Colon (tissue), 2 donors: ENCODE measurements at regions not wholly inside any gene's neighbourhood (a gene's known extent, or its start where the extent isn't known, plus 50 kb on each side); places are given as distances from the start of the nearest gene placed in this dataset.

ENCODE experiments used
- FAIRE-seq: peaks from 2 replicates; lab custom pipeline; 2012; peaks lifted over from hg19 to GRCh38; lab: Jason Lieb, UNC
- donor health status: control.
- donor health status: control.

DNA sequence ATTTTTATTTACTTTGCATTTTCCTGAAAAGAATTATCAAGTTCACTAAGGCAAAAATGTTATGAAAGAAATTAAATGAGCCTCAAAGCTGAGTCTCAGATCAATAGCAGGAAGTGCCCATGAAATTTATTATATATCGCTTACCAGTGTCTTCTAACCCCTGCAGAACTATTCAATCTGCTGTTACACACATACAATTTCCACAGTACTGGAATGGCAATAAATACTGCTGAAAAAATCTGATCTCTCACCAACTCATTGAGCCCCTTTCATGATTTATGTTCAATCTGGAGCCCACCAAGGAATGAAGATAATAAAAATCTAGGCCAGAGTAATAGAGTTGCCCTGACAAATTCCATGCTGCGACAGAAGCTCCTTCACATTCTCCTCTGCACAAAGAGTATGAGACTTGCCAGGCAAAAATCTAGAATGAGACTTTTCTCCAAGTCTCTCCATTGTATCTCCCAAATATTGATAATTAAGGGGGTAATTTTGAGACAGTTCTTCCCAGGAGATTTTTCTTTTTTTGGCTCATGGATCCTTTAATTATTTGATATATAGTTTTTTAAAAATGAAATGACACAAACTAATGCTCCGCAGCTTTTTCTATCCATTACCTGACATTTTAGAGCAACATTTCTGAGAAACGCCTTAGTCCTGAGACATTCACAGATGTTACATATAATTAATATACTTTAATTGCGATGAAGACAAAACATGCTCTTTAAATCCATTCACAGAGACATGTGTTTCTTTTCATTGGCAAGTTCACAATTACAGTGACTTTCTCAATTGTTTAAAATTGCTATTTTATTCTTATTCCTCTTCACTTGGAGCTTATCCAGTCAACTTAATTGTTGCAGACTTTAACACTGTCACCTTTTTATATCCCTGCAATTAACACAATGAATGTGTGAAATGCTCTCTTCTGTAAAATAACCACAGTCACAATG is 1020.4 kb downstream of the CBLN2 start:
- FAIRE-seq: no peak

DNA sequence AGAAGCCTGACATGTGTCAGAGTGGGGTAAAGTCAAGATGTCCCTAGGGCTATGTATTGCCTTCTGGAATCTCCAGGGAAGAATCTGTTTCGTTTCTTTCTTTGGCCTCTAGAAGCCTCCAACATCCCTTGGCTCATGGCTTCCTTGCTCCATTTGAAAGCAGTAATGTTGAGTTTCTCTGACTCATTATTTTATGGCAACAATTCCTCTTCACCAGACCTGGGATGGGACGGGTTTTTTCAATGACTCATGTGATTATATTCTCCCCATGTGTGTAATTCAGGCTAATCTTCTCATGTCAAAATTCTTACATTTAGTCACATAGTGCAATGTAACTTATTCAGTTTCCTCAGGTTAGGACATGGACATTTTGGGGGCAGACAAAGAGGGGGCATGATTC is 1038.6 kb downstream of the CBLN2 start:
- FAIRE-seq: no peak

DNA sequence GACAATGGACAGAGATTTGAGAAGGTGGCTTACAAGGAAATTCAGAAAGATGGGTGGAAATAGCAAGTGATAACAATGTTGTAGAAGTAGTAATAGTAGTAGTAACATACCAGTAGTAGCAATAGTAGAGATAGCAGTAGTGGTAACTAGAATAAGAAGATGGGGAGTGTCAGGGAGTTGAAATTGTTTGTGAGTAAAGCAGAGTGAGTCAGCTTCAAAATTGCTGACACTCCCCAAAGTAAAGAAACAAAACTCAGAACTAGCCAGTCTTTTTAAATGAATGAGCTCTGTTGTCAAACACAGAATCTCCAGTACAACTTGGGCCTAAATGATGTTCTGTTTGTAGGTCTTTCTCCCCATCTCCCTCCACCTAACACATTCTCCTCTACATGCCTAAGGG is 1040.9 kb downstream of the CBLN2 start:
- no peak for FAIRE-seq

DNA sequence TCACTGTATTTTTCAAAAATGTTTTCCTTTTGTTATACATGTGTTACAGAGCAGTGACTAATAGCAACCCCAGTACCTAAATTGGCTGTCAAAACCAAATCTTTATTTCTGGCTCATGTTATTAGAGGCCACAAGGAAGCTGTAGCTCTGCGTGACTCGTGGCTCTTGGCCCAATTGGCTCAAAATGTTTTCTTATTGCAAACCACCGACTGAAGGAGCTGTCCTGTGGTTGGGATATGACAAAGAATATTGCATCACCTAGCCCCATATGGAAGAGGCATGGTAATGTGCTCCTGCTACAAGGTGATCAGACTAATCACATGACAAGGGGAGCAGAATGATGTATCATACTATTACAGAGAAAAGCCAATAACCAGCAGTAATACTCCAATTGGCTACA is 1058.5 kb downstream of the CBLN2 start:
- FAIRE-seq: no peak

DNA sequence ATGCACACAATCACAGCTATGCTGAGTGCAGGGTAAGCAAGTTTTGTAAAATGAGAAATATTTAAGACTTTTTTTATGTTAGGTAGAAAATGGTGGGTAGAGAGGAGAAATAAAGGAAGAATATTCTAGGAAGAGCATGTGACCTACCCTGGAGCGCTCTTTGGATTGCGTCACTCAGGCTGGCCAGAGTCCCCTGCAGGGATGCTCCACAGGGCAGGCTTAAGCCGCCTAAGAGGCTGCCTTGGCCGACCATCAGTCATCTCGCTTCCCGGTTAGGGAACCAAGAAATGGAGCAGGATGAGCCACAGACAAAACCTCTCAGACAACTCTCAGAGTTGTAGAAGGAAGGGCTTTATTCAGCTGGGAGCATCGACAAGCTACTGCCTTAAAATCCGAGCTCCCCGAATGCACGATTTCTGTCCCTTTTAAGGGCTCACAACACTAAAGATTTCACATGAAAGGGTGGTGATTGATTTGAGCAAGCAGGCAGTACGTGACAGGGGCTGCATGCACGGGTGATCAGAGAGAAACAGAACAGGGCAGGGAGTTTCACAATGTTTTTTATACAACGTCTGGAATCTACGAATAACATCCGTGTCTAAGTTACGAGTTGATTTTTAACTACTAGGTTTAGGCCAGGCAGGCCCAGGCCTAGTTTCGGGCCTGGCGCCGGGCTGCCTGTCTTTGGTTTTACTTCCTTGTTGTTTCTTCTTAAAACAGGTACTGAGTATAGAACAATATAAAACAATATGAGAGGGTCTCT is 1072.0 kb downstream of the CBLN2 start:
- FAIRE-seq: no peak

DNA sequence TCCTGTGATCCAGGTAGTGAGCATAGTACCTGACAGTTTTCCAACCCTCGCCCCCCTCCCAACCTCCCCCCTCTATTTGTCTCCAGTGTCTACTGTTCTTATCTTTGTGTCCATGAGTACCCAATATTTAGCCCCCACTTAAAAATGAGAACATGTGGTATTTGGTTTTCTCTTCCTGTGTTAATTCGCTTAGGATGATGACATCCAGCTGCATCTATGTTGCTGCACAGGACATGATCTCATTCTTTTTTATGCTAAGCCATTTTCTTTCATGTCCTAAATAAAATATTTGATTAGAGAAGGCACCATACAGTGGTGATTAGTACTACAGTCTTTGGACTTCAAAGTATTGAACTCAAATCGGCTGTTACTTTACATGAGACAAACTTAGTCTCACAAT is 1087.9 kb downstream of the CBLN2 start:
- no peak for FAIRE-seq

DNA sequence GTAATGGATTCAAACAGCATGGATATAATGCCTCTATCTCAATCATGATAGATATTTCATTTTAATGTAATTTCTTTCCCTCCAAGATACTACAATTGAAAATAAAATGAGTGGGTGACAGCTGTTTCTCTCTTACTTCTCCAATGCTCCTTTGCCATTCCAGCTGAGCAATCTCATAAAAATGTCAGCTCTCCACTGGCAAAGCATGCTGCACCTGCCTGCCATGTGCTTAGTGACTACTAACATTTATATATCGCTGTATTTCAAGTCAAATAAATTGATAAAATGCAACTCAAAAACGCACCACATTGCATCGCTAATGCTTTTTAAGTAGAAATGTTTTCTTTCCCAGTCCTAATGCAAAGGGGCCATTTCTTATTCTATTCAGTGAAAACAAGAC is 1093.9 kb downstream of the CBLN2 start:
- no peak for FAIRE-seq

DNA sequence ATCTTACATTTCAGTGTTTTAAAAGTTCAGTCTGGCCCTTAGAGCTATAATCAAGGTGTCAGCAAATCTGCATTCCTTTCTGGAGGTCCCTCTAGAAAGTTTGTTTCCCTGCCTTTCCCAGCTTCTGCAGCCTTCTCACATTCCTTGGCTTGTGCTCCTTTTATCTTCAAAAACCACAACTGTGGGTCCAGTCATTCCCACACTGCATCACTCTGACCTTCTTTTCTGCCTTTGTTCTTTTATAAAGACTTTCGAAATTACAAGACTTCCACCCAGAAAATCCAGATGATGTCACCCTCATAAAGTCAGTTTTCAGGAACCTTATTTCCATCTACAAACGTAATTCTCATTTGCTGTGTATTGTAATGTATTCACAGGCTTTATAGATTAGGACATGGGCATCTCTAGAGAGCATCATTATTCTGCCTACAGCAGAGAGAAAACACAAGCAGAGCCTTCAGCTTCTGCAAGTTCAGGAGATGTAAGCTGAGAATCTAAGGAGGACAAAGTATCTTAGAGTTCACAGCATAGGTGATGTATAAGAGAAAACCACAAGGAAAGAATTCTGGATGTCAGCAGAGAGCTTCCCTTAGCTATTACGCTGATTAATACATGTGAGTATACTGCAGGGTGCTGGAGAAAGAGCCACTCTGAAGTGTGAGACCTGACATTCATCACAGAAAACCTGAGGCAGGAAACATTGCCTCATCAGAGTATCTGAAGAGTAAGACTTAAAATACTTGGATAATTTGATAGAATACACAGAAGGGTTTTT is 1100.2 kb downstream of the CBLN2 start:
- FAIRE-seq: no peak

DNA sequence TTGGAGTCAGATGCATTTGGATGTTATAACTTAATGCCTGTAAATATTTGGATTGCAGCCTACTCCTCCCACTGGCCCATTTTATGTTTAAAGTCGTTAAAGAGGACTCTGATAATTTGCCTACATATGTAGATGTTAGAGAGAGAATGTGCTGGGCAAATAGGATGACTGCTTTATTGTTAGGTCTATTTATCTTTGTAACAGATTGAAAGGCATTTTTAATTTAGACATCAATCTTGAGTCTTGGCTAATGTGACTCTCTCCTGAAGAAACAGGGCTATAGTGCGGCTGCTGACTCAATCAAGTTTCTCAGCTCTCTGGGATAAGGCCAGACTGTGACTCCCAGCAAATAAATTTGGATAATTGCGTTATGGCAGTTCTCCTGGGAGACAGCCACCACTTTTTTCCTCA is 1101.4 kb downstream of the CBLN2 start:
- no peak for FAIRE-seq

DNA sequence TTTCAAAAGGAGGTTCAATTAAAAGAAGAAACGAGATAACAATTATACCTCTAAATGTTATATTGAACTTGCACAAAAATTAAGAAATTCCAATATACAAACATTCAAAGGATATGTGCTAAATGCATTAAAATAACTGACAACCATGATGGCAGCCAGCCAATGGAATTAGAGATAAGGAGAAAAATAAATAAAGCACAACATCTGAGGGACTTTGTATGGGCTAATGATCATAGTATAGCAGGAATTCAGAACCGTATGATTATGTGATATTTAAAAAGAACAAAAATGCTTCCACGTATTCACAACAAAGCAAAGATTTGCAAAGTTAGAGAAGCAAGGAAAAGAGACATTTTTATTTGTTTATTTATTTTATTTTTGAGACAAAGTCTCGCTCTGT is 1103.0 kb downstream of the CBLN2 start:
- no peak for FAIRE-seq

DNA sequence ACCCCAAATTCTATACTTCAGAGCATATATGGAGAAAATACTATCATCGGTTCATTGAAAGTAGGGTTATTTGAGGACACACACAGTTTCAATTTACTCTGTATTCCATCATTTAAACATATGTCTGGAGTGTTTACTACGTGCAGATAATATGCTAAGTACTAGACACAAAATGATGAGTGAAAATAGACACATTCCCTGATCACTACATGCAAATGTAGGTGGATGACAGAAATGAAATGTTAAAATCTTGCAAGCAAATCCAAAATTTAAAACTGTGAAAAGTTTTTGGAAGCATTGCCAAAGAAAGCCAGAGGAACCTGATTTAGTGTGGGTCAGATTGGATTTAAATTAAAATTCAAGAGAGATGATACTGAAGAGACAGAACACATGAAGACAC is 1106.6 kb downstream of the CBLN2 start:
- no peak for FAIRE-seq

DNA sequence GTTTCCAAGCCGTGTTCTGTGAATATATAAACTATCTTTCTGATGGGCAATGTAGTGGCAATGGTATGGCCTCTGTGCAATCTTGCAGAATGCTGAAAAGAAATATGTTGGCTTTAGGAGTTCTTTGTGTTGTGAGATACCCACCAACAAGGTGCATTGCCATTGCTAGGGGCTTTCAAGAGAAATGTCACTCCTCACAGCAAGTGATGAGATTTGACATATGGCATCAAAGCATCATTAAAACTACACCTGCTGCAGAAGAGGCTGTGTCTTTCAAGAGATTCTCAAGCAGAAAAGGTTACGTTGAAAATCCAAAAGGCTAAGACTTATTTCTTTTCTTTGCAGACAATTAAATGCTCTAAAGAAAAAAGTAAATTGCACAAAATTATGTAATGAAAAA is 1110.8 kb downstream of the CBLN2 start:
- no peak for FAIRE-seq

DNA sequence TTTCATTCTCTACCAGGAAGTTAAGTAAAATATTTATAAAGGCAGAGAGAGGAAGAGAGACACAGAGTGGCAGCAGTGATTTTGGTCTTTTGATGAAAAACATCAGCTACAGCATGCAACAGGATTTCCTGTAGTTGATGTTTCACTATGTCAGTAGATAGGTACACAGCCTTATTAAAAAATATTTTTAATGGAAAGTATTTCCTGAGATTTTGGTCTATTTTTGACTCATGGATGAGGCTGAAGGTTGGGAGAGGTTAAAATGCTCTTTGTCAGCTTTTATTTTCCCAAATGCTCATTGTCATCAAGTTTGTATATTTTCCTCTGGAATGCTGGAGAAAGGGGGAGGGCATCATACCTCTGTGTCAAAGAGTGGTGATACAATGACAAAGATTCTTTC is 1112.5 kb downstream of the CBLN2 start:
- FAIRE-seq: no peak

DNA sequence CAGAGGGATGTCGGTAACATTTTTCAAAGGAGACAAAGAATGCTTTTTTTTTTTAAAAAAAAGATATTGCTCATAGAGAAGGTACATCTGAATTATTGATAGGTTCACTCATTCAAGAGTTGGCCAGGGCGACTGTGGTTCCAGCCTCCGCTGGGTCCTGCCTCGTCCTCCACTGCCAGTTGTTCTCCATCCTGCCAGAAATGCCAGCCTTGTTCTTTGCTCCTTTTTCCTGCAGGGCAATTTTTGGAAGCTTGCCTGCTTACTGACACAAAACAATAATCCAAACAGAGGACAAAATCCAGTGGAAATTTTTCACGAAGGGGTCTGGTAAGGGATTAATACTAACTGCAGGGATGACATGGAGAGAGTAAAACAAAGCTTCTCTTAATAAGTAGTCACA is 1113.0 kb downstream of the CBLN2 start:
- FAIRE-seq: no peak

DNA sequence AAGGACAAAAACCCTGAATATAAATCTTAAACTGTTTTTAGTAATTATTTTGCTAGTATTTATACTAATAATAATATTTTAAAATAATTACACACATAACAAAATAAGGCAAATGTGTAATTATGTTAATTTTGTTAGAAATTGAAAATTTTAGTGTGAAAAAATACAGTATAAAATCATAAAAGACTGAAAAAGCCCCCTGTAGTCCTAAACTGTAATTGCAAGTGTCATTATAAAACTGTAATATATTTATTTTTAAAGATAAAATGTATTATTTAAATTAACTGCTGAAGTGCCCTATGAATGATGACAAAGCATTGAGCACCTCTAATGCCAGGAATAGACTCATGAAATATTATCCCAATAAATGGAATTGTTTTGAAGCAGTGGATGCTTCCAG is 1117.7 kb downstream of the CBLN2 start:
- peak; percentile 5 for FAIRE-seq

DNA sequence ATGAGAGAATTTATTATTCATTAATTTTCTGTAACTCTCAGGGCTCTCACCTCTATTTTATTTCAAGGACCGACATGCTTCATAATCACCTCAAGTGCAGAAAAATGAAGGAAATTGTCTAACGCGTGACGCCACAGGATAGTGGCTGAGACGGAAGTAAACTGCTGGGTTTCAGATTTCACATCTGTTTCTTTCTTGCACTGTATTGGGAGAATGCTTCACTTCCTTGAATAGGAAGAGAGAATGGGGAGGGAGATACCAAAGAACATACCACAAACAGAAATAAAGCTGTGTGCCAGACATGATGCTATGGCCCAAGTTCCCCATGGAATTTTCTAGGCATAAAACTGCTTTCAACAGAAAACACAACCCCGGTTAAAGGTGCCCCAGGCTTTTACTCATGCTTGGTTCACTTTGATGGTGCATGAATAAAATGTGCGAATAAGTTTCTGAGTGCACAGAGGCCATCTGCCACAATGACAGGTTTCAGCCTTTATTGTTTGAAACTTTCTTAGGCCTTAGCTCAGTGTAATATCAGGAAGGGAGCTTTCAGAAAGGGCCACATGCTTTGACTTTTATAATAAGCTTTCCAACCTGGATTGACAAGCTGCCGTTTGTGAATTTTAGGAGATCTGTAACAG is 1116.4 kb downstream of the SOCS6 start:
- FAIRE-seq: no peak

DNA sequence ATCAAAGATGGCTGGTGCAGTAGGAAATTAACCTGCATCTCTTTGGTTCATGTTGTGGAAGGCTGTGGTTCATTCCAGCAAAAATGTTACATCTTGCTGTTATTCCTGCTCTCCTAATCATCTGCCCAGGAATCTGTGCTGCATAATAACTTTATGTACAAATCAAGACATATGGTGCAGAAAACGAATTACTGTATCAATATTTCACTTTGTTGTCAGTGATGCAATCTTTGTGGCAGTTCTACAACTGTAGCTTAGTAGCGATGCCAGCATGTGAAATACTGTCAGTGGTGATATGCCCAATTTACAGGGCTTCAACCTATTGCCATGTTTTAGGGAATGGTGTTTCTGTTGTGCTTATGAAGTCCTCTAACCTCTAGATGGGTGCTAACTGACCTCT is 1114.7 kb downstream of the SOCS6 start:
- FAIRE-seq: no peak

DNA sequence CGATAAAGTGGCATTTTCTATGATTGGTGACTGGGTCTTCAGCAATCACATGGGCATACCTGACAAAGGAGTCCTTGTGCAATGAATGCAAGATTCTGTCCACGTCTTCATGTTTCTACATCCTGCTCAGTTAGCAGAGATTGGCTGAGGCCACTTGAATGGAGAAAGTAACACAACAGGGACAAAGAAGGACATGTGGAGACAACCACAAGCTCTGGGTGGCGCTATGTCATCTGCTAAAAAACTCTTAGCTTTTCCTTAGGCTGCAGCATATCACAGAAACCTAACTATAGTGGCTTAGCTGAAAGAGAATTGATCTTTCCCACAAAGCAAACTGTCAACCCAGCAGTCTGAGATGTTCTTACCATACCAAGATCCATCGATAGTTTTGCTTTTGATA is 1109.7 kb downstream of the SOCS6 start:
- FAIRE-seq: no peak

DNA sequence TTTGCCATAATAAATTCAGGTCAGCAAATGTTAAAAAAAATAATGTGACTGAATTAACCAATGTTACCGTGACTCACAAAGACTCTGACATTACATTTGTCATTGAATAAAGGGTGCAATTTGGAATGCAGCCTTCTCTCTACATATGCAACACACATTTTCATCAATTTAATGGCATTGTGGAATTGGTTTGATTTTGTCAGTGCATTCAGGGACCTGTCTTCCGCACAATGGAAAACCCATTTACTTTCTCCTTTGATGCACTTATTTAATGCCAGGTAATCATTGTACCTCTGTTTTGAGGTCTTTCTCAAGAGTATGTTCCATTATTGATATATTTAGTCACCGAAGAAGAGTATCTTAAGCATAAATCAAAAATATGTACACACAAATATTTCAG is 1099.3 kb downstream of the SOCS6 start:
- no peak for FAIRE-seq

DNA sequence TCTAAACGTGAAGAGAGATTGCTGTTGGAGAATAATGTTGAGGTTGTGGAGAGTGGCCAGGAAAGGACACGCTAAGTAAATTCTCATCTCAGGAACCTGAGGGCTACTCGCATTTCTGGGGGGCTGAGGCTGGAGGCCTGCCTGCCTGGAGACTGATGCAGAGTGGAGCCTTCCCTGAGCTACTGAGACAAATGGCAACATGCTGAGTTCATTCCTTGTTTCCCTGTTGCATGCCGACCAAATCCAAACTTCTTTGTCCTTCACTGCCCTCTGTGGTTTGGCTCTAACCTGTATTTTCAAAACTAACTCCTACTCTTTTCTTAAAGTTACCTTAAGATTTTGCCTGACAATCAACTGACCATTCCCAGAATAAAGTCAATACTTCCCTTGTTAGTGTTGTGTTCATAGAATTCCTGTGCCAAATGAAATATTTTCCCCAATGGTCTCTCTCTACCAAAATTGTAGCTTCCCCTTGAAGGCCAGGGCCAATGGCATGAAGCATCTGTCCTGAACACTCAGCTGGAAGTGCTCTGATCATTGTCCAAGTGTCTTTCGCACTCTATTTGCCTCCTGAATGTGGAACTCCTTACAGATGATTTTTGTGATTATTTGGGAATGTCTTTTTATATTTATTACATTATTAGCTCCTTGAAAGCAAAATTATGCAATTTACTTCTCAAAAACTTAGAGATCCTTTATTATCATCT is 1085.6 kb downstream of the SOCS6 start:
- no peak for FAIRE-seq

DNA sequence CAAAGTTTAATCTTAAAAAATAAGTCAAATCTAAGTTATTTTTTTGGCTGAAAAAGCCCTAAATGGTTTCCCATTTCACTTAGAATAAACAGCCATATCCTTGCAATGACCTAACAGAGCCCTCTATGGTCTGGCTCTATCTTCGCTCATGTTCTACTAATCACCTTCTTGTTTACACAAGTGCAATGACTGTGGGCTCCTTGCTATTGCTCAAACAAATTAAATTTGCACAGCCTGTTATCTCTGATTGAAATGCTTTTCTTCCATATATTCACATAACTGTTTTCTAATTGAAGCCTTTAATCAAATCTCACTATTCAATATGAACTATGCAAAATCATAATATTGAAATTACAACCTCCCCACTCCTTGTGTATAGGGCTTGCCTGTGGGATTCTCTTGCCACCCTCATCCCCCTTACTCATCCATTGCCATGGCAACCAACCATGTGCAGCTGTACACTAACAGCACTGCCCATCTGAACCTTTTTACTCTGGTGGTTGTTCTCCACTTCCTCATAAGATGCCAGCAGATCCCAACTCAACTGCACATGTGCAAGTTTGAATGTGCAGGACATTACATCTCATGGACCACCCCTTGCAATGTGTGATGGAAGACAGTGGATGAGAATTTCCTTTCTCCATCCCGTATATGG is 1083.2 kb downstream of the SOCS6 start:
- no peak for FAIRE-seq
